Sciatic nerve (tissue), 2 donors: ENCODE measurements at regions not wholly inside any gene's neighbourhood (a gene's known extent, or its start where the extent isn't known, plus 50 kb on each side); places are given as distances from the start of the nearest gene placed in this dataset.

Experiments used
- ATAC-seq: fragments of 200-7000 bp; cut with Tn5 transposase; one replicate; pipeline ENCODE4 v1.9.1; 2020; ENCODE audit warnings: mild to moderate bottlenecking, moderate library complexity
- DNase-seq: peaks from one replicate; pipeline ENCODE4 v3.0.0-alpha.2; 2020; ENCODE audit warnings: low spot score
- intact Hi-C: fragments of 100-400 bp; cut with DNase I; formaldehyde crosslinking; loops from one replicate; pipeline ENCODE4 v1.14.2; 2022
- donor health status: DM: no; HTN: no; CAD: no.
- donor health status: DM: no; HTN: no; CAD: no.

GRCh38 chr19:29263305-29264135 is 50.6 kb upstream of the UQCRFS1 start:
- intact Hi-C loops = no loop called here
- ATAC-seq (no peak), DNase-seq (peak; percentile 64)

GRCh38 chr19:29264897-29265296 is 51.9 kb upstream of the UQCRFS1 start:
- intact Hi-C loops = no loop called here
- ATAC-seq (no peak), DNase-seq (peak; percentile 10)

- DNase-seq = peak; percentile 13
- intact Hi-C loops = no loop called here
- no peak for ATAC-seq
These were observed 52.5 kb upstream of the UQCRFS1 start for GRCh38 chr19:29265436-29265835.

- DNase-seq = peak; percentile 14
- intact Hi-C loops = no loop called here
- no peak for ATAC-seq
These were observed 53.0 kb upstream of the UQCRFS1 start for GRCh38 chr19:29266001-29266400.

- intact Hi-C loops = no loop called here
- no peak for ATAC-seq
- DNase-seq = no peak
These were observed 53.7 kb upstream of the UQCRFS1 start for GRCh38 chr19:29266603-29267002.

- DNase-seq (no peak), ATAC-seq (no peak)
- intact Hi-C loops = no loop called here
These were observed 54.8 kb upstream of the UQCRFS1 start for GRCh38 chr19:29267701-29268100.

- DNase-seq = peak; percentile 28
- no peak for ATAC-seq
- intact Hi-C loops = no loop called here
These were observed 55.2 kb upstream of the UQCRFS1 start for GRCh38 chr19:29268103-29268502.

GRCh38 chr19:29268721-29269393 is 55.9 kb upstream of the UQCRFS1 start:
- peak; percentile 36 for DNase-seq
- intact Hi-C loops = no loop called here
- no peak for ATAC-seq

- DNase-seq (peak; percentile 43), ATAC-seq (no peak)
- intact Hi-C loops = no loop called here
These were observed 56.7 kb upstream of the UQCRFS1 start for GRCh38 chr19:29269641-29270040.

- intact Hi-C loops = no loop called here
- peak; percentile 15 for DNase-seq
- no peak for ATAC-seq
These were observed 58.4 kb upstream of the UQCRFS1 start for GRCh38 chr19:29271341-29271740.

- DNase-seq = no peak
- intact Hi-C loops = no loop called here
These were observed 59.0 kb upstream of the UQCRFS1 start for GRCh38 chr19:29271911-29272310.

GRCh38 chr19:29273000-29273640 is 60.2 kb upstream of the UQCRFS1 start:
- intact Hi-C loops = no loop called here
- ATAC-seq = no peak
- peak; percentile 23 for DNase-seq

More at GRCh38 chr19:29271911-29272310, 59.0 kb upstream of the UQCRFS1 start:
- no peak for ATAC-seq

- ATAC-seq = no peak
- intact Hi-C loops = no loop called here
- peak; percentile 9 for DNase-seq
These were observed 62.3 kb upstream of the UQCRFS1 start for GRCh38 chr19:29275266-29275665.

GRCh38 chr19:29277102-29277501 is 64.2 kb upstream of the UQCRFS1 start:
- DNase-seq = peak; percentile 25
- intact Hi-C loops = no loop called here
- no peak for ATAC-seq

- intact Hi-C loops = no loop called here
- ATAC-seq = no peak
- DNase-seq = peak; percentile 30
These were observed 65.8 kb upstream of the UQCRFS1 start for GRCh38 chr19:29278716-29279115.

GRCh38 chr19:29283366-29283765 is 70.4 kb upstream of the UQCRFS1 start:
- intact Hi-C loops = no loop called here
- DNase-seq (peak; percentile 27), ATAC-seq (no peak)

GRCh38 chr19:29285187-29285687 is 72.3 kb upstream of the UQCRFS1 start:
- DNase-seq (no peak), ATAC-seq (no peak)
- intact Hi-C loops = no loop called here

GRCh38 chr19:29285878-29286277 is 72.9 kb upstream of the UQCRFS1 start:
- intact Hi-C loops = no loop called here
- DNase-seq = no peak

GRCh38 chr19:29287061-29287460 is 74.1 kb upstream of the UQCRFS1 start:
- intact Hi-C loops = no loop called here
- DNase-seq (no peak), ATAC-seq (no peak)

More at GRCh38 chr19:29285878-29286277, 72.9 kb upstream of the UQCRFS1 start:
- ATAC-seq = peak; percentile 70

- intact Hi-C loops = no loop called here
- DNase-seq = no peak
- ATAC-seq = no peak
These were observed 75.3 kb upstream of the UQCRFS1 start for GRCh38 chr19:29288256-29288655.
